NCI-H1436 treated with DMSO at 0.1 percent for 48 hours (cell line): ENCODE measurements at regions not wholly inside any gene's neighbourhood (a gene's known extent, or its start where the extent isn't known, plus 50 kb on each side); places are given as distances from the start of the nearest gene placed in this dataset.

Experiments
- DNase-seq: peaks from one replicate; lab custom pipeline; 2025; lab: John Stamatoyannopoulos, UW

- DNase-seq = no peak
Measured at GRCh38 chr5:164688437-164688836, 1183.0 kb downstream of the MAT2B start.

GRCh38 chr5:164708831-164709230 is 1203.4 kb downstream of the MAT2B start:
- no peak for DNase-seq

GRCh38 chr5:164713682-164714081 is 1208.3 kb downstream of the MAT2B start:
- DNase-seq = no peak

- no peak for DNase-seq
Measured at GRCh38 chr5:164721116-164721515, 1215.7 kb downstream of the MAT2B start.

GRCh38 chr5:164721656-164722055 is 1216.2 kb downstream of the MAT2B start:
- no peak for DNase-seq

- DNase-seq = no peak
Measured at GRCh38 chr5:164722702-164723101, 1217.3 kb downstream of the MAT2B start.

- DNase-seq = no peak
Measured at GRCh38 chr5:164727012-164727411, 1221.6 kb downstream of the MAT2B start.

- DNase-seq = no peak
Measured at GRCh38 chr5:164728733-164729132, 1223.3 kb downstream of the MAT2B start.

GRCh38 chr5:164735334-164735733 is 1229.9 kb downstream of the MAT2B start:
- DNase-seq = no peak

GRCh38 chr5:164741376-164741775 is 1236.0 kb downstream of the MAT2B start:
- DNase-seq = no peak

- DNase-seq = no peak
Measured at GRCh38 chr5:164742025-164742424, 1236.6 kb downstream of the MAT2B start.

GRCh38 chr5:164746723-164747122 is 1241.3 kb downstream of the MAT2B start:
- DNase-seq = no peak

- no peak for DNase-seq
Measured at GRCh38 chr5:164747371-164747770, 1242.0 kb downstream of the MAT2B start.

GRCh38 chr5:164748861-164749260 is 1243.4 kb downstream of the MAT2B start:
- DNase-seq = no peak

GRCh38 chr5:164753434-164753833 is 1248.0 kb downstream of the MAT2B start:
- DNase-seq = no peak

- no peak for DNase-seq
Measured at GRCh38 chr5:164763206-164763605, 1257.8 kb downstream of the MAT2B start.

- DNase-seq = no peak
Measured at GRCh38 chr5:164772122-164772521, 1266.7 kb downstream of the MAT2B start.

GRCh38 chr5:164784230-164784629 is 1278.8 kb downstream of the MAT2B start:
- no peak for DNase-seq

- DNase-seq = no peak
Measured at GRCh38 chr5:164798110-164798509, 1292.7 kb downstream of the MAT2B start.

- DNase-seq = no peak
Measured at GRCh38 chr5:164799391-164799790, 1294.0 kb downstream of the MAT2B start.

GRCh38 chr5:164801910-164802309 is 1296.5 kb downstream of the MAT2B start:
- DNase-seq = no peak

GRCh38 chr5:164809821-164810220 is 1304.4 kb downstream of the MAT2B start:
- DNase-seq = no peak

- DNase-seq = no peak
Measured at GRCh38 chr5:164818445-164818844, 1313.0 kb downstream of the MAT2B start.

- no peak for DNase-seq
Measured at GRCh38 chr5:164824671-164825070, 1319.3 kb downstream of the MAT2B start.

GRCh38 chr5:164832516-164832915 is 1327.1 kb downstream of the MAT2B start:
- DNase-seq = no peak
